GM12875 (cell line): ENCODE measurements at regions not wholly inside any gene's neighbourhood (a gene's known extent, or its start where the extent isn't known, plus 50 kb on each side); places are given as distances from the start of the nearest gene placed in this dataset.

Source experiments
- H3K4me3 ChIP-seq: one replicate; pipeline ENCODE4 v1.5.1; 2011; ENCODE audit warnings: low read depth, low read length, control low read depth
- CTCF ChIP-seq: IDR thresholded peaks from 2 replicates; pipeline ENCODE4 v1.5.1; 2011; ENCODE audit warnings: low read depth, mild to moderate bottlenecking, control low read depth, inconsistent platforms, low read length, moderate library complexity, borderline replicate concordance; ENCODE audit not compliant: insufficient read depth

- TF ChIP-seq CTCF: no peak
- no peak overlapping the region for H3K4me3 ChIP-seq
Observed at GRCh38 chr19:33927789-33928457, 131.3 kb downstream of the KCTD15 start.

- no peak overlapping the region for H3K4me3 ChIP-seq
- TF ChIP-seq CTCF: no peak
Observed at GRCh38 chr19:33928458-33928950, 131.8 kb downstream of the KCTD15 start.

- TF ChIP-seq CTCF: no peak
- no peak overlapping the region for H3K4me3 ChIP-seq
Observed at GRCh38 chr19:33933931-33934330, 137.3 kb downstream of the KCTD15 start.

- no peak overlapping the region for H3K4me3 ChIP-seq
- no peak for TF ChIP-seq CTCF
Observed at GRCh38 chr19:33938821-33939220, 142.2 kb downstream of the KCTD15 start.

- no peak overlapping the region for H3K4me3 ChIP-seq
- no peak for TF ChIP-seq CTCF
Observed at GRCh38 chr19:33941133-33941532, 144.5 kb downstream of the KCTD15 start.

- no peak for TF ChIP-seq CTCF
- no peak overlapping the region for H3K4me3 ChIP-seq
Observed at GRCh38 chr19:33946535-33947264, 150.0 kb downstream of the KCTD15 start.
